CD4-positive, alpha-beta T cell (primary cell): ENCODE measurements at regions not wholly inside any gene's neighbourhood (a gene's known extent, or its start where the extent isn't known, plus 50 kb on each side); places are given as distances from the start of the nearest gene placed in this dataset.

Source experiments
- ATAC-seq: fragments of 200-7000 bp; cut with Tn5 transposase; one replicate; pipeline ENCODE4 v1.10.0; 2022; ENCODE audit warnings: mild to moderate bottlenecking; ENCODE audit not compliant: poor library complexity
- CTCF ChIA-PET: fragments of 350-600 bp; sonication (Branson Sonifier 250); formaldehyde crosslinking; loops from one replicate; lab custom pipeline; 2021; ENCODE audit warnings: antibody characterized with exemption, inconsistent platforms; lab: Charles Lee
- POLR2A ChIA-PET: fragments of 350-600 bp; sonication (Branson Sonifier 250); formaldehyde crosslinking; loops from one replicate; lab custom pipeline; 2021; ENCODE audit warnings: antibody characterized with exemption, inconsistent platforms; lab: Charles Lee
- DNase-seq, 14 experiments: peaks; one replicate each; pipeline ENCODE4 v3.0.0-alpha.2; 2013 to 2020; ENCODE audit warnings: mixed read lengths in 2 of 14
- H3K27ac ChIP-seq, 2 donors: one replicate each; pipeline versions ENCODE4 v1.5.1 to v1.7.0; 2013; ENCODE audit warnings: low read length in 2 of 2, low read depth in 1 of 2, mild to moderate bottlenecking in 1 of 2
- H3K27me3 ChIP-seq, 2 experiments: 1 replicate in 1 of 2; 2 replicates in 1 of 2; pipeline versions ENCODE4 v1.6.1 to v1.7.0; 2013; ENCODE audit warnings: low read length in 2 of 2, control low read depth in 1 of 2, mild to moderate bottlenecking in 1 of 2, moderate library complexity in 1 of 2; ENCODE audit not compliant: insufficient read depth in 2 of 2, control insufficient read depth in 1 of 2
- H3K36me3 ChIP-seq: one replicate; pipeline ENCODE4 v1.6.1; 2013; ENCODE audit warnings: low read length, control low read depth; ENCODE audit not compliant: insufficient read depth
- H3K4me1 ChIP-seq: one replicate; pipeline ENCODE4 v1.6.1; 2013; ENCODE audit warnings: low read length, control low read depth; ENCODE audit not compliant: insufficient read depth
- H3K4me3 ChIP-seq: one replicate; pipeline ENCODE4 v1.5.1; 2013; ENCODE audit warnings: mild to moderate bottlenecking, low read length, moderate library complexity
- H3K9me3 ChIP-seq, 2 experiments: 1 replicate in 1 of 2; 2 replicates in 1 of 2; pipeline versions ENCODE4 v1.6.1 to v1.7.0; 2013; ENCODE audit warnings: low read length in 2 of 2, mild to moderate bottlenecking in 2 of 2, control low read depth in 1 of 2, moderate library complexity in 1 of 2; ENCODE audit not compliant: control insufficient read depth in 1 of 2, insufficient read depth in 1 of 2
- H3K27ac Mint-ChIP-seq: one replicate; pipeline ENCODE4 v1.8.0; 2020; ENCODE audit warnings: mixed read lengths
- H3K27me3 Mint-ChIP-seq: one replicate; pipeline ENCODE4 v1.8.0; 2021; ENCODE audit warnings: mixed read lengths
- H3K36me3 Mint-ChIP-seq: one replicate; pipeline ENCODE4 v1.8.0; 2021; ENCODE audit warnings: low read depth, mixed read lengths
- H3K4me1 Mint-ChIP-seq: one replicate; pipeline ENCODE4 v1.8.0; 2021; ENCODE audit warnings: low read depth, mixed read lengths
- H3K4me3 Mint-ChIP-seq: one replicate; pipeline ENCODE4 v1.8.0; 2020; ENCODE audit warnings: mild to moderate bottlenecking, mixed read lengths
- H3K9me3 Mint-ChIP-seq: one replicate; pipeline ENCODE4 v1.8.0; 2020; ENCODE audit warnings: mixed read lengths
- CTCF ChIP-seq: fragments of 200-600 bp; IDR thresholded peaks from one replicate; pipeline ENCODE4 v1.8.0; 2022; ENCODE audit warnings: antibody characterized with exemption, mild to moderate bottlenecking
- intact Hi-C, 2 experiments: fragments of 100-400 bp; cut with DNase I in 1 of 2; cut with micrococcal nuclease in 1 of 2; formaldehyde crosslinking; loops; one replicate each; pipeline versions ENCODE4 v1.15.1 to v1.9.0; 2023 to 2025; cut with DNase I, micrococcal nuclease

GRCh38 chr3:46146548-46146947 lies 61.6 kb downstream of the CCR1 start:
- ATAC-seq (no peak), DNase-seq (peak in 1 of 14 experiments; percentile 17)
- H3K36me3 ChIP-seq = no peaks in the 10 kb centered on the region
- peaks cover 6% of the 10 kb centered on the region for H3K4me1 ChIP-seq
- H3K27me3 ChIP-seq = no peaks in the 10 kb centered on the region
- H3K27ac ChIP-seq = no peak overlapping the region
- ChIA-PET POLR2A (interaction anchor here (0.6 kb wide), 1 partner anchor 181 kb away, joined by 3 read pairs; no protein-coding TSS in a partner anchor), CTCF (no interaction called here)
- H3K9me3 Mint-ChIP-seq = no peaks in the 10 kb centered on the region
- no peak for TF ChIP-seq CTCF
- H3K27me3 Mint-ChIP-seq = no peaks in the 10 kb centered on the region
- H3K4me3 ChIP-seq = no peak overlapping the region
- peaks cover 7% of the 10 kb centered on the region for H3K4me1 Mint-ChIP-seq
- H3K4me3 Mint-ChIP-seq = no peak overlapping the region
- intact Hi-C loops = no loop called here
- H3K27ac Mint-ChIP-seq = no peak overlapping the region
- no peaks in the 10 kb centered on the region for H3K9me3 ChIP-seq
- no peaks in the 10 kb centered on the region for H3K36me3 Mint-ChIP-seq

- no peak overlapping the region for H3K4me3 Mint-ChIP-seq
- Histone ChIP-seq H3K4me1 (peaks cover 6% of the 10 kb centered on the region), H3K27ac (no peak overlapping the region), H3K27me3 (no peaks in the 10 kb centered on the region), H3K4me3 (no peak overlapping the region), H3K36me3 (no peaks in the 10 kb centered on the region), H3K9me3 (no peaks in the 10 kb centered on the region)
- peaks cover 7% of the 10 kb centered on the region for H3K4me1 Mint-ChIP-seq
- ChIA-PET CTCF (no interaction called here), POLR2A (no interaction called here)
- H3K9me3 Mint-ChIP-seq = peaks cover 1% of the 10 kb centered on the region
- H3K27ac Mint-ChIP-seq = no peak overlapping the region
- H3K36me3 Mint-ChIP-seq = no peaks in the 10 kb centered on the region
- no peaks in the 10 kb centered on the region for H3K27me3 Mint-ChIP-seq
- no peak for TF ChIP-seq CTCF
- ATAC-seq = no peak
- intact Hi-C loops = no loop called here
- DNase-seq = no peak
Measured at GRCh38 chr3:46146021-46146420, 62.1 kb downstream of the CCR1 start.

- peaks cover 6% of the 10 kb centered on the region for H3K4me1 ChIP-seq
- H3K27ac ChIP-seq = no peak overlapping the region
- DNase-seq (no peak), ATAC-seq (no peak)
- H3K27me3 ChIP-seq = no peaks in the 10 kb centered on the region
- H3K4me3 Mint-ChIP-seq = no peak overlapping the region
- no peaks in the 10 kb centered on the region for H3K36me3 Mint-ChIP-seq
- CTCF ChIA-PET = no interaction called here
- H3K27me3 Mint-ChIP-seq = no peaks in the 10 kb centered on the region
- POLR2A ChIA-PET = no interaction called here
- H3K4me1 Mint-ChIP-seq = peaks cover 7% of the 10 kb centered on the region
- H3K36me3 ChIP-seq = no peaks in the 10 kb centered on the region
- peaks cover 5% of the 10 kb centered on the region for H3K9me3 Mint-ChIP-seq
- no peak for TF ChIP-seq CTCF
- no peak overlapping the region for H3K4me3 ChIP-seq
- no peak overlapping the region for H3K27ac Mint-ChIP-seq
- intact Hi-C loops = no loop called here
- no peaks in the 10 kb centered on the region for H3K9me3 ChIP-seq
Measured at GRCh38 chr3:46145147-46145546, 63.0 kb downstream of the CCR1 start.
